ENCODE measurements at regions not wholly inside any gene's neighbourhood (a gene's known extent, or its start where the extent isn't known, plus 50 kb on each side); places are given as distances from the start of the nearest gene placed in this dataset.

DNA sequence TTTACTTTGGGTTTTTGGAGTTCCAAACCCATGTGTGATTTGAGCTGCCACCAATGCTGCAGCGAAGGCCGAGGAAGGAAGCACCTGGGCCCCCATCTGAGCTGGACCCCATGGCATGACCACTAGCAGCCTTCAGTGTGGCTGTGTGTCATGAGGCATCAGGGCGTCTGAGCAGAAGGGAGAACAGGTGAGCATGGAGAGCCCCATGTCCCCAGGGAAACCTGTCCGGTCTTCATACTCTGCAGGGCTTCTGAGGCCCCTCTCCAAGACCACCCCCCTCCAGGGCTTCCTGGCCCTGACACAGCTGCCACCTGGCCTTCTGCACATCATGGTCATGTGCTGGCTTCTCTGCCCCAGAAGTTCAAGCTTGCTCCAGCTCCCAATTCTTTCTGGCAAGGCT, 169.1 kb upstream of the CST7 start:
- ATAC-seq: no peak
- TF ChIP-seq POLR2AphosphoS5 (IDR thresholded peaks at IDR 0.05; ENCODE audit: low read depth, low read length): no peak
- TF ChIP-seq TCF7L2 (IDR thresholded peaks at IDR 0.05; ENCODE audit: low read depth, low read length): no peak
- TF ChIP-seq, protein P1, sequence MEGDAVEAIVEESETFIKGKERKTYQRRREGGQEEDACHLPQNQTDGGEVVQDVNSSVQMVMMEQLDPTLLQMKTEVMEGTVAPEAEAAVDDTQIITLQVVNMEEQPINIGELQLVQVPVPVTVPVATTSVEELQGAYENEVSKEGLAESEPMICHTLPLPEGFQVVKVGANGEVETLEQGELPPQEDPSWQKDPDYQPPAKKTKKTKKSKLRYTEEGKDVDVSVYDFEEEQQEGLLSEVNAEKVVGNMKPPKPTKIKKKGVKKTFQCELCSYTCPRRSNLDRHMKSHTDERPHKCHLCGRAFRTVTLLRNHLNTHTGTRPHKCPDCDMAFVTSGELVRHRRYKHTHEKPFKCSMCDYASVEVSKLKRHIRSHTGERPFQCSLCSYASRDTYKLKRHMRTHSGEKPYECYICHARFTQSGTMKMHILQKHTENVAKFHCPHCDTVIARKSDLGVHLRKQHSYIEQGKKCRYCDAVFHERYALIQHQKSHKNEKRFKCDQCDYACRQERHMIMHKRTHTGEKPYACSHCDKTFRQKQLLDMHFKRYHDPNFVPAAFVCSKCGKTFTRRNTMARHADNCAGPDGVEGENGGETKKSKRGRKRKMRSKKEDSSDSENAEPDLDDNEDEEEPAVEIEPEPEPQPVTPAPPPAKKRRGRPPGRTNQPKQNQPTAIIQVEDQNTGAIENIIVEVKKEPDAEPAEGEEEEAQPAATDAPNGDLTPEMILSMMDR (IDR thresholded peaks at IDR 0.05): no peak
- no peak for TF ChIP-seq SIN3A (IDR thresholded peaks at IDR 0.05; ENCODE audit: borderline replicate concordance, insufficient read depth, low read depth, low read length)
- TF ChIP-seq, protein P2, sequence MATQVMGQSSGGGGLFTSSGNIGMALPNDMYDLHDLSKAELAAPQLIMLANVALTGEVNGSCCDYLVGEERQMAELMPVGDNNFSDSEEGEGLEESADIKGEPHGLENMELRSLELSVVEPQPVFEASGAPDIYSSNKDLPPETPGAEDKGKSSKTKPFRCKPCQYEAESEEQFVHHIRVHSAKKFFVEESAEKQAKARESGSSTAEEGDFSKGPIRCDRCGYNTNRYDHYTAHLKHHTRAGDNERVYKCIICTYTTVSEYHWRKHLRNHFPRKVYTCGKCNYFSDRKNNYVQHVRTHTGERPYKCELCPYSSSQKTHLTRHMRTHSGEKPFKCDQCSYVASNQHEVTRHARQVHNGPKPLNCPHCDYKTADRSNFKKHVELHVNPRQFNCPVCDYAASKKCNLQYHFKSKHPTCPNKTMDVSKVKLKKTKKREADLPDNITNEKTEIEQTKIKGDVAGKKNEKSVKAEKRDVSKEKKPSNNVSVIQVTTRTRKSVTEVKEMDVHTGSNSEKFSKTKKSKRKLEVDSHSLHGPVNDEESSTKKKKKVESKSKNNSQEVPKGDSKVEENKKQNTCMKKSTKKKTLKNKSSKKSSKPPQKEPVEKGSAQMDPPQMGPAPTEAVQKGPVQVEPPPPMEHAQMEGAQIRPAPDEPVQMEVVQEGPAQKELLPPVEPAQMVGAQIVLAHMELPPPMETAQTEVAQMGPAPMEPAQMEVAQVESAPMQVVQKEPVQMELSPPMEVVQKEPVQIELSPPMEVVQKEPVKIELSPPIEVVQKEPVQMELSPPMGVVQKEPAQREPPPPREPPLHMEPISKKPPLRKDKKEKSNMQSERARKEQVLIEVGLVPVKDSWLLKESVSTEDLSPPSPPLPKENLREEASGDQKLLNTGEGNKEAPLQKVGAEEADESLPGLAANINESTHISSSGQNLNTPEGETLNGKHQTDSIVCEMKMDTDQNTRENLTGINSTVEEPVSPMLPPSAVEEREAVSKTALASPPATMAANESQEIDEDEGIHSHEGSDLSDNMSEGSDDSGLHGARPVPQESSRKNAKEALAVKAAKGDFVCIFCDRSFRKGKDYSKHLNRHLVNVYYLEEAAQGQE (IDR thresholded peaks at IDR 0.05; ENCODE audit: insufficient read depth in 1 of 2, low read depth in 2 of 2, low read length in 1 of 2): no peak
- H3K36me3 ChIP-seq (ENCODE audit: control insufficient read depth, insufficient read depth, low read length): no peaks in the 10 kb centered on the region
- intact Hi-C loops (cut with micrococcal nuclease; ENCODE audit: unreplicated experiment): loop anchor here (5.0 kb wide), 1 partner anchor 137 kb away; no protein-coding TSS in a partner anchor
- H3K4me1 ChIP-seq (ENCODE audit: control insufficient read depth, insufficient read depth, low read length): no peaks in the 10 kb centered on the region
- H3K27me3 ChIP-seq (ENCODE audit: control insufficient read depth, insufficient read depth, low read length): no peaks in the 10 kb centered on the region; the same call in 1 of the 2 replicates
- no peak overlapping the region for H3K4me3 ChIP-seq (ENCODE audit: low read depth in 2 of 2, low read length in 2 of 2)
- CTCF ChIA-PET: no interaction called here
- BruUV-seq (replicated peaks): no TSS peak
- H3K9me3 ChIP-seq (ENCODE audit: control insufficient read depth, insufficient read depth, low read depth, low read length): no peaks in the 10 kb centered on the region
- in situ Hi-C loops (cut with HindIII; ENCODE audit: low pct_unique_long_range_greater_than_20kb, low sequenced_read_pairs): no loop called here
- no peak for DNase-seq (ENCODE audit: low read depth, low spot score)
- POLR2A ChIA-PET: no interaction called here
- no peak overlapping the region for H3K27ac ChIP-seq (ENCODE audit: low read length)

GRCh38 chr20:24780674-24781417, 168.2 kb upstream of the CST7 start:
- no peak overlapping the region for H3K27ac ChIP-seq (ENCODE audit: low read length)
- DNase-seq (ENCODE audit: low read depth, low spot score) (no peak), ATAC-seq (no peak)
- intact Hi-C loops (cut with micrococcal nuclease; ENCODE audit: unreplicated experiment) (loop anchor here (5.0 kb wide), 1 partner anchor 136 kb away; no protein-coding TSS in a partner anchor), in situ Hi-C loops (cut with HindIII; ENCODE audit: low pct_unique_long_range_greater_than_20kb, low sequenced_read_pairs) (no loop called here)
- ChIA-PET CTCF (interaction anchor here (0.6 to 0.7 kb wide), 2 partner anchors 142 to 263 kb away, joined by 3 read pairs; no protein-coding TSS in a partner anchor), POLR2A (no interaction called here)
- H3K27me3 ChIP-seq (ENCODE audit: control insufficient read depth, insufficient read depth, low read length): no peaks in the 10 kb centered on the region; the same call in 1 of the 2 replicates
- BruUV-seq (replicated peaks): no TSS peak
- no peak overlapping the region for H3K4me3 ChIP-seq (ENCODE audit: low read depth in 2 of 2, low read length in 2 of 2)
- no peaks in the 10 kb centered on the region for H3K36me3 ChIP-seq (ENCODE audit: control insufficient read depth, insufficient read depth, low read length)
- H3K9me3 ChIP-seq (ENCODE audit: control insufficient read depth, insufficient read depth, low read depth, low read length): no peaks in the 10 kb centered on the region
- TF ChIP-seq SIN3A (IDR thresholded peaks at IDR 0.05; ENCODE audit: borderline replicate concordance, insufficient read depth, low read depth, low read length) (no peak), POLR2AphosphoS5 (IDR thresholded peaks at IDR 0.05; ENCODE audit: low read depth, low read length) (no peak), TCF7L2 (IDR thresholded peaks at IDR 0.05; ENCODE audit: low read depth, low read length) (no peak)
- TF ChIP-seq, protein P1 (IDR thresholded peaks at IDR 0.05): no peak
- TF ChIP-seq, protein P2 (IDR thresholded peaks at IDR 0.05; ENCODE audit: insufficient read depth in 1 of 2, low read depth in 2 of 2, low read length in 1 of 2): no peak
- H3K4me1 ChIP-seq (ENCODE audit: control insufficient read depth, insufficient read depth, low read length): no peaks in the 10 kb centered on the region
